Left colon (tissue), 2 donors: ENCODE measurements at regions not wholly inside any gene's neighbourhood (a gene's known extent, or its start where the extent isn't known, plus 50 kb on each side); places are given as distances from the start of the nearest gene placed in this dataset.

ENCODE experiments used
- ATAC-seq: fragments of 200-7000 bp; cut with Tn5 transposase; one replicate; pipeline ENCODE4 v1.9.1; 2020; ENCODE audit warnings: mild to moderate bottlenecking, moderate library complexity
- DNase-seq, 2 donors: peaks; one replicate each; pipeline ENCODE4 v3.0.0-alpha.2; 2020
- intact Hi-C, 2 donors: fragments of 100-400 bp; cut with DNase I in 1 of 2; cut with micrococcal nuclease in 1 of 2; formaldehyde crosslinking; loops; one replicate each; pipeline versions ENCODE4 v1.11.2 to v1.14.0; 2022; cut with DNase I, micrococcal nuclease
- donor health status: DM: no; HTN: no; CAD: no.
- donor health status: DM: yes; HTN: yes; CAD: no.

GRCh38 chr10:61000769-61001730 lies 57.1 kb upstream of the RHOBTB1 start:
- ATAC-seq (peak; percentile 70), DNase-seq (peak in 1 of 2 donors; percentile 40)
- intact Hi-C loops: no loop called here

- no peak for DNase-seq
- peak; percentile 85 for ATAC-seq
- intact Hi-C loops: no loop called here
Measured at GRCh38 chr10:60998932-60999331, 54.9 kb upstream of the RHOBTB1 start.

GRCh38 chr10:60994128-60994527 lies 50.1 kb upstream of the RHOBTB1 start:
- DNase-seq (no peak), ATAC-seq (no peak)
- intact Hi-C loops: no loop called here
